UCSD-AML1 (cell line): ENCODE measurements at regions not wholly inside any gene's neighbourhood (a gene's known extent, or its start where the extent isn't known, plus 50 kb on each side); places are given as distances from the start of the nearest gene placed in this dataset.

ENCODE experiments used
- DNase-seq: peaks from one replicate; lab custom pipeline; 2025; ENCODE audit not compliant: unreplicated experiment; lab: John Stamatoyannopoulos, UW

- no peak for DNase-seq
These were observed 180.7 kb upstream of the IL15 start for GRCh38 chr4:141455651-141456050.

GRCh38 chr4:141457653-141458052, 178.7 kb upstream of the IL15 start:
- no peak for DNase-seq

- DNase-seq = peak; percentile 10
These were observed 177.9 kb upstream of the IL15 start for GRCh38 chr4:141458501-141458900.

GRCh38 chr4:141459020-141459419, 177.4 kb upstream of the IL15 start:
- no peak for DNase-seq

- DNase-seq = no peak
These were observed 174.0 kb upstream of the IL15 start for GRCh38 chr4:141462361-141462760.

- no peak for DNase-seq
These were observed 172.7 kb upstream of the IL15 start for GRCh38 chr4:141463678-141464077.

GRCh38 chr4:141464366-141464765, 172.0 kb upstream of the IL15 start:
- DNase-seq = no peak

GRCh38 chr4:141465171-141465570, 171.2 kb upstream of the IL15 start:
- DNase-seq = no peak

- DNase-seq = no peak
These were observed 169.2 kb upstream of the IL15 start for GRCh38 chr4:141467225-141467624.

GRCh38 chr4:141469392-141469791, 167.0 kb upstream of the IL15 start:
- no peak for DNase-seq

GRCh38 chr4:141473026-141473540, 163.3 kb upstream of the IL15 start:
- no peak for DNase-seq

GRCh38 chr4:141473952-141474351, 162.4 kb upstream of the IL15 start:
- no peak for DNase-seq

GRCh38 chr4:141480950-141481349, 155.4 kb upstream of the IL15 start:
- no peak for DNase-seq

- peak; percentile 60 for DNase-seq
These were observed 152.1 kb upstream of the IL15 start for GRCh38 chr4:141484298-141484697.

GRCh38 chr4:141486375-141486997, 149.9 kb upstream of the IL15 start:
- no peak for DNase-seq

GRCh38 chr4:141497627-141498026, 138.8 kb upstream of the IL15 start:
- DNase-seq = no peak

- DNase-seq = no peak
These were observed 137.0 kb upstream of the IL15 start for GRCh38 chr4:141499261-141499853.

GRCh38 chr4:141501395-141501794, 135.0 kb upstream of the IL15 start:
- no peak for DNase-seq

GRCh38 chr4:141501931-141502330, 134.5 kb upstream of the IL15 start:
- DNase-seq = no peak

GRCh38 chr4:141502755-141503154, 133.6 kb upstream of the IL15 start:
- no peak for DNase-seq

GRCh38 chr4:141503260-141503659, 133.1 kb upstream of the IL15 start:
- DNase-seq = no peak

GRCh38 chr4:141511055-141511454, 125.3 kb upstream of the IL15 start:
- no peak for DNase-seq

- DNase-seq = no peak
These were observed 122.5 kb upstream of the IL15 start for GRCh38 chr4:141513866-141514265.
